ENCODE measurements at regions not wholly inside any gene's neighbourhood (a gene's known extent, or its start where the extent isn't known, plus 50 kb on each side); places are given as distances from the start of the nearest gene placed in this dataset.

- no peak for TF ChIP-seq CTCF (conservative IDR thresholded peaks at IDR 0.05)
- TF ChIP-seq EZH2 (IDR thresholded peaks at IDR 0.05; ENCODE audit: low read depth) = no peak
Observed at GRCh38 chr1:239593527-239593926, 207.2 kb downstream of the CHRM3 start.

Data from PC-9 (cell line).